NT2/D1 (cell line): ENCODE measurements at regions not wholly inside any gene's neighbourhood (a gene's known extent, or its start where the extent isn't known, plus 50 kb on each side); places are given as distances from the start of the nearest gene placed in this dataset.

Source experiments
- DNase-seq: peaks from one replicate; pipeline ENCODE4 v3.0.0-alpha.2; 2011; ENCODE audit warnings: low read depth, low spot score
- H3K27me3 ChIP-seq: 2 replicates; pipeline ENCODE4 v1.6.0; 2011; ENCODE audit warnings: mild to moderate bottlenecking; ENCODE audit not compliant: insufficient read length, insufficient read depth
- H3K36me3 ChIP-seq: 2 replicates; pipeline ENCODE4 v1.6.1; 2011; ENCODE audit warnings: mild to moderate bottlenecking, low read length, mixed read lengths; ENCODE audit not compliant: insufficient read depth, insufficient read length
- H3K4me1 ChIP-seq: 2 replicates; pipeline ENCODE4 v1.5.1; 2011; ENCODE audit not compliant: insufficient read depth, insufficient read length
- H3K4me3 ChIP-seq: 2 replicates; pipeline ENCODE4 v1.5.1; 2011; ENCODE audit warnings: low read depth; ENCODE audit not compliant: insufficient read length
- H3K9ac ChIP-seq: 2 replicates; pipeline ENCODE4 v1.6.0; 2011; ENCODE audit warnings: low read depth; ENCODE audit not compliant: insufficient read length
- H3K9me3 ChIP-seq: 2 replicates; pipeline ENCODE4 v1.5.1; 2011; ENCODE audit warnings: mild to moderate bottlenecking, low read length; ENCODE audit not compliant: insufficient read depth
- SUZ12 ChIP-seq: IDR thresholded peaks from 2 replicates; pipeline ENCODE4 v1.6.1; 2011; ENCODE audit not compliant: insufficient read length, insufficient read depth; ENCODE audit errors: extremely low read depth
- YY1 ChIP-seq: IDR thresholded peaks from 2 replicates; pipeline ENCODE4 v1.6.1; 2011; ENCODE audit not compliant: insufficient read length, insufficient read depth
- ZNF274 ChIP-seq: IDR thresholded peaks from 2 replicates; pipeline ENCODE4 v1.6.1; 2011; ENCODE audit warnings: mild to moderate bottlenecking, low read depth, low read length

- H3K4me3 ChIP-seq, result no peak overlapping the region
- H3K36me3 ChIP-seq, result no peaks in the 10 kb centered on the region
- no peaks in the 10 kb centered on the region for H3K9me3 ChIP-seq
- peaks cover 23% of the 10 kb centered on the region for H3K4me1 ChIP-seq
- H3K27me3 ChIP-seq, result no peaks in the 10 kb centered on the region
- TF ChIP-seq SUZ12 (no peak), YY1 (no peak), ZNF274 (no peak)
- H3K9ac ChIP-seq, result no peak overlapping the region
- DNase-seq, result no peak
These were observed 119.1 kb downstream of the NDUFA10 start for GRCh38 chr2:239905884-239906654.

GRCh38 chr2:239905306-239905705, 119.8 kb downstream of the NDUFA10 start:
- no peak overlapping the region for H3K9ac ChIP-seq
- H3K9me3 ChIP-seq, result no peaks in the 10 kb centered on the region
- TF ChIP-seq SUZ12 (no peak), YY1 (no peak), ZNF274 (no peak)
- DNase-seq, result no peak
- no peak overlapping the region for H3K4me3 ChIP-seq
- no peaks in the 10 kb centered on the region for H3K36me3 ChIP-seq
- H3K4me1 ChIP-seq, result peaks cover 19% of the 10 kb centered on the region
- no peaks in the 10 kb centered on the region for H3K27me3 ChIP-seq

DNA sequence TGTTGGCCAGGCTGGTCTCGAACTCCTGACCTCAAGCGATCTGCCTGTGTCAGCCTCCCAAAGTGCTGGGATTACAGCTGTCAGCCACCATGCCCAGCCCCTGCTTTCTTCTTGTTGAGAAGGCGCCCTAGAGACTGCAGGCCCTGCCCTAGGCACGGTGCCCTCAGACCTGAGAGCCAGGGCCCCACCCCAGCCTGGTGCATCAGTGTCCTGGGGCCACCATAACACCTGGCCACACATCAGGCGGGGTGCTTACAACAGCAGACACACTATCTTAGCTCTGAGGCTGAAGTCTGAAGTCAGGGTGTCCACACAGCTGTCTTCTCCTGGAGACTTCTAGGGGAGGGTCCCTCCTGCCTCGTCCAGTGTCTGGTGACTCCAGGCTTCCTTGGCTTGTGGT, 120.6 kb downstream of the NDUFA10 start:
- Histone ChIP-seq H3K9ac (no peak overlapping the region), H3K36me3 (no peaks in the 10 kb centered on the region), H3K9me3 (no peaks in the 10 kb centered on the region), H3K4me3 (no peak overlapping the region), H3K27me3 (no peaks in the 10 kb centered on the region), H3K4me1 (peaks cover 19% of the 10 kb centered on the region)
- no peak for DNase-seq
- no peak for TF ChIP-seq SUZ12
- no peak for TF ChIP-seq ZNF274
- TF ChIP-seq YY1, result no peak

DNA sequence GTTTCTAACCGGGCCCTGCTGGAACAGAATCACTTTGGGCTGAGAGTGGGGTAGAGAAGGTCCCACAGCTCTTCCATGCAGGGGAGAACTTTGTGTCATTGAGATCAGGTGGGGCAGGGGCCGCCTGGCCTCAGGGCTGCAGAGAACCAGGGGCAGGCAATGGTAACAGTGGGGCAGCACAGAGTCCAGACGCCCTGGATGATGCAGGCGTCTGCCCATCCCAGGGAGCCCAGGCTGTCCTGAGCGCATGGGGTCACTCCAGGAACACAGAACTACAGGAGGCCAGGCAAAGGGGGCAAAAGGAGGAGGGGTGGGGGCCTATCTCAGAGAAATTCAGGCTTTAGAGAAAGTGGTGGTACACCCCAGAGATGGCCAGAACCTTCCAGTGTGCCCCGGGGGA, 121.3 kb downstream of the NDUFA10 start:
- H3K4me3 ChIP-seq, result no peak overlapping the region
- TF ChIP-seq YY1, result no peak
- no peak for TF ChIP-seq ZNF274
- TF ChIP-seq SUZ12, result no peak
- H3K4me1 ChIP-seq, result peaks cover 17% of the 10 kb centered on the region
- no peaks in the 10 kb centered on the region for H3K9me3 ChIP-seq
- H3K36me3 ChIP-seq, result no peaks in the 10 kb centered on the region
- DNase-seq, result no peak
- no peak overlapping the region for H3K9ac ChIP-seq
- no peaks in the 10 kb centered on the region for H3K27me3 ChIP-seq

DNA sequence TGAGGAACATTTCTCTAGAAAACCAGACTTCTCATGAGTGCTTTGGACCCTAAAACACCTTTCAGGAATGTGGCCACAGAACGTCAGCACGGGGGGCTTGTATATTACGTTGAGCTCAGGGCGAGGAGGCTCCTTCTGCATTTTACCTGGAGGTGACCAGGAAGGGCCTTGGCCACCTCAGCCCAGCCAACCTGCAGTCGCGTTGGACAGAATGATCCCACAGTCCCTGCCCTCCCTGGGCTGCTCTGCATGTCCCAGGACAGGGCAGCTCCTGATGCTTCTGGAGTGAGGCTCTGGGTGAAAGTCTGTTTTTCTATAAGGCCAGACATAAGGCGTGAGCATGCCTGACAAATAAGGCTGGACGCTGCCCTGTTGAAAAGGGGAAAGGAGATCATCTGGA, 121.9 kb downstream of the NDUFA10 start:
- TF ChIP-seq SUZ12 (no peak), YY1 (no peak), ZNF274 (no peak)
- H3K4me1 ChIP-seq, result peaks cover 15% of the 10 kb centered on the region
- no peaks in the 10 kb centered on the region for H3K27me3 ChIP-seq
- H3K36me3 ChIP-seq, result no peaks in the 10 kb centered on the region
- peak overlapping the region; percentile 52 for H3K9ac ChIP-seq
- H3K9me3 ChIP-seq, result no peaks in the 10 kb centered on the region
- H3K4me3 ChIP-seq, result no peak overlapping the region
- no peak for DNase-seq

- Histone ChIP-seq H3K9ac (peak overlapping the region; percentile 52), H3K4me3 (no peak overlapping the region), H3K4me1 (peaks cover 15% of the 10 kb centered on the region), H3K36me3 (no peaks in the 10 kb centered on the region), H3K27me3 (no peaks in the 10 kb centered on the region), H3K9me3 (no peaks in the 10 kb centered on the region)
- DNase-seq, result no peak
- TF ChIP-seq ZNF274 (no peak), SUZ12 (no peak), YY1 (no peak)
These were observed 122.4 kb downstream of the NDUFA10 start for GRCh38 chr2:239902749-239903201.

GRCh38 chr2:239898292-239898925, 126.7 kb downstream of the NDUFA10 start:
- Histone ChIP-seq H3K4me3 (no peak overlapping the region), H3K27me3 (no peaks in the 10 kb centered on the region), H3K9ac (no peak overlapping the region), H3K4me1 (peaks cover 11% of the 10 kb centered on the region), H3K36me3 (no peaks in the 10 kb centered on the region), H3K9me3 (0 out of 2 replicates have a peak, but pooled peaks cover under 1% of the 10 kb centered on the region)
- no peak for DNase-seq
- no peak for TF ChIP-seq YY1
- no peak for TF ChIP-seq SUZ12
- no peak for TF ChIP-seq ZNF274
